Calu3 (cell line): ENCODE measurements at regions not wholly inside any gene's neighbourhood (a gene's known extent, or its start where the extent isn't known, plus 50 kb on each side); places are given as distances from the start of the nearest gene placed in this dataset.

ENCODE experiments used
- BruUV-seq: library from RNA; stranded (reverse); fragments of 400-500 nt; replicated peaks from 2 replicates; lab custom pipeline; 2021; lab: Mats Ljungman, UMichigan
- CTCF ChIA-PET: fragments of 300-600 bp; sonication (Branson Sonifier 250); formaldehyde crosslinking; loops from one replicate; lab custom pipeline; 2022; ENCODE audit warnings: antibody characterized with exemption; lab: Charles Lee
- DNase-seq: peaks from one replicate; pipeline ENCODE4 v3.0.0; 2022
- H3K27ac Mint-ChIP-seq: one replicate; pipeline ENCODE4 v1.8.0; 2022; ENCODE audit warnings: mixed read lengths; ENCODE audit not compliant: unreplicated experiment
- H3K27me3 Mint-ChIP-seq: one replicate; pipeline ENCODE4 v1.8.0; 2022; ENCODE audit warnings: mixed read lengths; ENCODE audit not compliant: unreplicated experiment
- H3K36me3 Mint-ChIP-seq: one replicate; pipeline ENCODE4 v1.8.0; 2022; ENCODE audit warnings: mild to moderate bottlenecking, moderate library complexity, mixed read lengths; ENCODE audit not compliant: insufficient read depth, unreplicated experiment
- H3K4me1 Mint-ChIP-seq: one replicate; pipeline ENCODE4 v1.8.0; 2022; ENCODE audit warnings: mild to moderate bottlenecking, low read depth, mixed read lengths; ENCODE audit not compliant: unreplicated experiment
- H3K4me3 Mint-ChIP-seq: one replicate; pipeline ENCODE4 v1.8.0; 2022; ENCODE audit warnings: mild to moderate bottlenecking, low read depth, moderate library complexity, mixed read lengths; ENCODE audit not compliant: unreplicated experiment
- H3K9me3 Mint-ChIP-seq: one replicate; pipeline ENCODE4 v1.8.0; 2022; ENCODE audit warnings: low read depth, mixed read lengths; ENCODE audit not compliant: unreplicated experiment
- intact Hi-C: fragments of 100-400 bp; cut with micrococcal nuclease; formaldehyde crosslinking; loops from one replicate; pipeline ENCODE4 v1.10.0; 2022; ENCODE audit not compliant: unreplicated experiment
- TF ChIP-seq, protein P1 (sequence below): fragments of 200-600 bp; IDR thresholded peaks from one replicate; pipeline ENCODE4 v1.8.0; 2022; ENCODE audit warnings: antibody characterized with exemption; ENCODE audit not compliant: unreplicated experiment

DNA sequence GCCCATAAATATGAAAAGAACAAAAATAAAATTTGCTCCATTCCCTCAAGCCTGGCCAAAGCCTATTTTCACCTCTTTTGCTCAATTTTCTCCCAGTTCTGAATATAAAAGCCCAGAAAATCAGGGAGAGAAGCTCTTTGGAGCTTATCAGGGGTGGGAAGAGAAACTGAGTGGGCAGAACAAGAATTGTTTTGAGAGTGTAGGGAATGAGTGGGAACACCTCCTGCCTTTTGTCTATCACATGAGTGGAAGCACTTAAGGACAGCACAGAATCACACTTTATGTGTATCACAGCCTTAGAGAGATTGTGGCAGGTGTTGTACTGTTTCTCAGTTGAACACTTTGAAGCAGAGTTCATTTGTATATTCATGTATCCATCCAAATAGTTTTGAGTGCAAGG lies 139.2 kb upstream of the HMHB1 start:
- DNase-seq: no peak
- TF ChIP-seq, protein P1, sequence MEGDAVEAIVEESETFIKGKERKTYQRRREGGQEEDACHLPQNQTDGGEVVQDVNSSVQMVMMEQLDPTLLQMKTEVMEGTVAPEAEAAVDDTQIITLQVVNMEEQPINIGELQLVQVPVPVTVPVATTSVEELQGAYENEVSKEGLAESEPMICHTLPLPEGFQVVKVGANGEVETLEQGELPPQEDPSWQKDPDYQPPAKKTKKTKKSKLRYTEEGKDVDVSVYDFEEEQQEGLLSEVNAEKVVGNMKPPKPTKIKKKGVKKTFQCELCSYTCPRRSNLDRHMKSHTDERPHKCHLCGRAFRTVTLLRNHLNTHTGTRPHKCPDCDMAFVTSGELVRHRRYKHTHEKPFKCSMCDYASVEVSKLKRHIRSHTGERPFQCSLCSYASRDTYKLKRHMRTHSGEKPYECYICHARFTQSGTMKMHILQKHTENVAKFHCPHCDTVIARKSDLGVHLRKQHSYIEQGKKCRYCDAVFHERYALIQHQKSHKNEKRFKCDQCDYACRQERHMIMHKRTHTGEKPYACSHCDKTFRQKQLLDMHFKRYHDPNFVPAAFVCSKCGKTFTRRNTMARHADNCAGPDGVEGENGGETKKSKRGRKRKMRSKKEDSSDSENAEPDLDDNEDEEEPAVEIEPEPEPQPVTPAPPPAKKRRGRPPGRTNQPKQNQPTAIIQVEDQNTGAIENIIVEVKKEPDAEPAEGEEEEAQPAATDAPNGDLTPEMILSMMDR: no peak
- Mint-ChIP-seq H3K27ac (no peak overlapping the region), H3K4me1 (peaks cover 48% of the 10 kb centered on the region), H3K36me3 (no peaks in the 10 kb centered on the region), H3K27me3 (no peaks in the 10 kb centered on the region), H3K9me3 (peaks cover 2% of the 10 kb centered on the region), H3K4me3 (no peak overlapping the region)
- CTCF ChIA-PET: interaction anchor here (1.4 to 1.5 kb wide), 2 partner anchors 10 to 22 kb away, joined by 3 to 4 read pairs; no protein-coding TSS in a partner anchor
- no TSS peak for BruUV-seq
- intact Hi-C loops: no loop called here

DNA sequence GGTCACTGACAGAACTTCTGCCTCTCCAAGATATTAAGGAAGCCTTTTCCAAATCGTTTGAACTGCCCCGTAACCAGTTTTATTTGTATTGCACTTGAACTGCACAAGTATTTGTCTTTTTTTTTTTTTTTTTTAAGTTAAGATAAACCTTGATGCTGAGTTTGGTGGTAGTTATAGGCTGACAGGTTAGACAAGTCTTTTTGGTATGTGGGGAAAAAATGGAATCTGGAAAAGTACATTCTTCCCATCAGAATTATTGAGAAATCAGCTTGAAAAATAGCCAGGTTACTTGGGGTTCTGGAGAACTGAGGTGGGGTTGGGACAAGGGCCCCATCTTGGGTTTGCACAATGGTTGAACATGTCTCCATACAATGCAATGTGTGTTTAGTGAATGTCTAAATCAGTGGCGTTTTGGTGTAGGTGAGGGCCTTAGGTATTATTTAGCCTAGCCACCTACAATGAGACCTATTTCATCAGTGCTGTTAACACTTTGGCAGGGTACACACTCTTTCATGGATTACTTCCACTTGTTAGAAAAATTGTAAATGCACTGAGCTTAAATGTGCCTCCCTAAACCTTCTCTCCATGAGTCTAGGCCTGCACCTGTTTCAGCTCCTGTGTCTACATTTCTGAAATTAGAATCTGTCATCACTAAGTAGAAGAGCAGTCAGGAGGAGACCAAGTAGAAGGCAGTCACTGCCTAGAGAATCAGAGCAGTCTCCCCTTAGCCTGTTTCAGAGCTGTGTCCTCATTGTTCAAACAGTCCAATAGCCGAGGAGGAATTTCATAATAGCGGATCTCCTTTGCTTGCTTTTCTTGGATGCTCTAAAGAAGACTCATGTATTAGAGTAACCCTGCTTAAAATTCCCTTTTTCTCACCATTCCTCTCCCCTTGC lies 140.0 kb upstream of the HMHB1 start:
- Mint-ChIP-seq H3K27ac (no peak overlapping the region), H3K4me3 (no peak overlapping the region), H3K9me3 (peaks cover 2% of the 10 kb centered on the region), H3K36me3 (no peaks in the 10 kb centered on the region), H3K27me3 (no peaks in the 10 kb centered on the region), H3K4me1 (peaks cover 55% of the 10 kb centered on the region)
- no TSS peak for BruUV-seq
- intact Hi-C loops: no loop called here
- CTCF ChIA-PET: interaction anchor here (0.6 to 1.5 kb wide), 5 partner anchors 11 to 491 kb away, joined by 3 to 9 read pairs (median 3); no protein-coding TSS in a partner anchor
- no peak for DNase-seq
- TF ChIP-seq, protein P1: no peak

DNA sequence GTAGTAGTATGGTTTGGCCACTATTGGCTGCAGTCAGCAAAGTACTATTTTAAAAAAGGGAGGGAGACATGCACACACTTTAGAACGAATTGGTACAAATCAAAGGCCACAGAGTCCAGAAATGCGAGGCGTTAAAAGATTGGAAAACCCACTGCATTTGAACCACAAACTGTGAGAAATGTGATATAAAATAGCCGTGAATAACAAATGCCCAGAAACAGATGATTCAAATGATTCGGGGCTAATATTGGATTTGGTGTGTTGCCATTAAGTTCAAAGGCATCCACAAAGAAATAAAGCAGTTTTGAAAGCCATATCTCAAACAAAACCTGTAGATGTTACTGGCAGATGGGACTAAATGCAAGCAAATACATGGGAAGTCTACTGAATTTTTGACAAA lies 140.9 kb upstream of the HMHB1 start:
- H3K27me3 Mint-ChIP-seq: no peaks in the 10 kb centered on the region
- TF ChIP-seq, protein P1: no peak
- intact Hi-C loops: no loop called here
- H3K36me3 Mint-ChIP-seq: no peaks in the 10 kb centered on the region
- no TSS peak for BruUV-seq
- CTCF ChIA-PET: interaction anchor here (0.7 to 1.1 kb wide), 2 partner anchors 12 to 13 kb away, joined by 3 to 9 read pairs; no protein-coding TSS in a partner anchor
- no peak overlapping the region for H3K4me3 Mint-ChIP-seq
- H3K4me1 Mint-ChIP-seq: peaks cover 51% of the 10 kb centered on the region
- no peak for DNase-seq
- H3K27ac Mint-ChIP-seq: no peak overlapping the region
- H3K9me3 Mint-ChIP-seq: peaks cover 2% of the 10 kb centered on the region

DNA sequence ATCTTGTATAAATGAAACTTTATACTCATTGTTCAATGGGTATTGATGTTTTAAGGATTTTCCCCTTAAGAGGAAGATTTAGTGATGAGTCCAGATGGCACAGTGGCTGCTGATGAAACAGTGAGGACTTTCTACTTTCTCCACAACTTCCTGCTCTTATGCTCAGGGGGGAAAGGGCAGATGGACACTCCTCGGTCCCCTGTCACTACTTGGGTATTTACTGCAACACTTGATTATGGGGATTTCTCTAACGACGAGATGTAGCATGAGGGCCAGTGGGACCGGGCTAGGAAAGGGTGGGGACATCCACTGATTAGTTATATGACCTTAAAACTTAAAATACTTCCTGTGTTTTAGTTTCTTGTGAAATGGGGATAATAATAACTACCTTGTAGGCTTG lies 146.1 kb upstream of the HMHB1 start:
- H3K9me3 Mint-ChIP-seq: peaks cover 2% of the 10 kb centered on the region
- no peak overlapping the region for H3K27ac Mint-ChIP-seq
- peaks cover 34% of the 10 kb centered on the region for H3K4me1 Mint-ChIP-seq
- no peak overlapping the region for H3K4me3 Mint-ChIP-seq
- BruUV-seq: no TSS peak
- DNase-seq: no peak
- TF ChIP-seq, protein P1: no peak
- H3K36me3 Mint-ChIP-seq: no peaks in the 10 kb centered on the region
- intact Hi-C loops: loop anchor here (10.0 kb wide), 1 partner anchor 161 kb away; no protein-coding TSS in a partner anchor
- H3K27me3 Mint-ChIP-seq: no peaks in the 10 kb centered on the region
- CTCF ChIA-PET: no interaction called here
